CD4-positive, alpha-beta T cell treated with Interleukin-10 for 1 hour (primary cell): ENCODE measurements at regions not wholly inside any gene's neighbourhood (a gene's known extent, or its start where the extent isn't known, plus 50 kb on each side); places are given as distances from the start of the nearest gene placed in this dataset.

Experiments used
- DNase-seq: peaks from one replicate; pipeline ENCODE4 v3.0.0-alpha.2; 2020

GRCh38 chr3:117632191-117632590, 922.6 kb downstream of the TUSC7 start:
- no peak for DNase-seq

DNA sequence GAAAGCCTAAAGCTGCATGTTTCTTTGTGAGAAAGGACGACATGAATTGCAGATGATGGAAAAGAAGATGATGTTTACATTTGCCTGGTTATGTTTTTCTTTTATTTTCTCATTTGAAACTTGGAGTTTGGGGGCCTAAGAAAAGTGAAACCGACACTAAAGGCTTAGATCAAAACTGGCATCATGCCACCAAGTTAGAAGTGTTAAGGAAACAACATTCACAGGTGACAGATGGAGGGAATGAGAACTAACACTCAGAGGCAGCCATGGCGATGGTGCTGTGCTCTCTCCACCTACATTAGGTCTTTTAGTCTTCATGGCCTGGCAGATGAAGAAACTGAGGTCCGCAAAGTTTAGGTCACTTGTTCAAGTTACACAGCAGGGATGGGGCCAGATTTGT, 923.6 kb downstream of the TUSC7 start:
- DNase-seq: no peak

DNA sequence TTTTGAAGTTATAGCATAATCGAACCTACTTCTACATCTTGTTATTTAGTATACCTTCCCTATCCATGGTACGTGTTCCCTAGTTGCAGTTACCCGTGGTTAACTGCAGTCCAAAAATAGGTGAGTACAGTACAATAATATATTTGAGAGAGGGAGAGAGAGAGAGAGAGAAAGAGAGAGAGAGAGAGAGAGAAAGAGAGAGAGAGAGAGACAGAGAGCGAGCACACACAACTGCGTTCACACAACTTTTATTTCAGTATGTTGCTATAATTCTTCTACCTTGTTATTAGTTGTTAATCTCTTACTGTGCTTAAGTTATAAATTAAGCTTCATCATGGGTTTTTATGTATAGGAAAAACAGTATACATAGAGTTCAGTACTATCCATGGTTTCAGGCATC, 928.1 kb downstream of the TUSC7 start:
- no peak for DNase-seq

GRCh38 chr3:117644203-117644602, 934.6 kb downstream of the TUSC7 start:
- DNase-seq: no peak

DNA sequence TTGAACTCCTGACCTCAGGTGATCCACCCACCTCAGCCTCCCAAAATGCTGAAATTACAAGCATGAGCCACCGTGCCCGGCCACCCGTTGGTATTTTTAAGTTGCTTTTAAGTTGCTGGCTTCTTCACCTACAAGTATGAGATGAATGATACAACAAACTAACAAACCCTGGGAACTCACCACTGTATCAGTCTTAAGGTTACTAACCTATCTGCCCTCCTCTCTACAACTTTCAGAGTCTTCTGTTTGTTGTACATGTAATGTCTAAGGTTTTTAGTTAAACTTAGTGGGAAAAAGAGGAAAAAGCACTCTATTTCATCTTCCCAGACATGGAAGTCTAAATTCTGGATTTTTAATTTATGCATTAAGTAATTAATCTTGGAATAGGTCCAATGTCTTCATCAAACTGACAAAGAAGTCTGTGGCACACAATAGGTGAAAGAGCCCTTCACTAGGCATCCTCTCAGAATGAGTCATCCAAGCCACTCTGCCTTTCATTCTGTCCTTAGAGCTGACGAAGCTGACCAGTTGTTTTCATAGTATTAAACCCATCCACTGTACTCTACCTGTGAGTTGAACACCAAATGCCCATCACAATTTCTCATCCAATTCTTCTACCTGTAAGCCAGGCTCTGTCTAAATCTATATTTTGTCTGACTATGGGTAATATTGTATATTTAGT, 936.1 kb downstream of the TUSC7 start:
- no peak for DNase-seq

DNA sequence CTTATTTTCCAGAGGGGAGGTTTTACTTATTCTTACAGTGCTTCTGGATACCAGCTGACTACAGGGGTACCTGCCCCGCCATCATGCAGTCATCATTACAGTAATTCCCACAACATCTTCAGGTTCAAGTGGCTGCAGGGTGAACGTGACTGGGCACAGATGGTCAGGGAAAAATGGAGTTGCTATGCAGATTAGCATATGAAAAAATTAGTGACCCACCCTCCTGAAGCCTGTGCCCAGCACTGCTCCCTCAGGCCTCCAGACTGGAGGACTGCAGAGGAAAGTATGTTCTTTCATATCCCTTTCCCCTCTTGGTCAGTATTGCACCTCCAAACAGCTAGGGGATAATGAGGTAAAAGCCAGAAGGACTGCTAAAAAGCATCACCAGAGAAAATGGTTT, 937.9 kb downstream of the TUSC7 start:
- DNase-seq: no peak

- DNase-seq: no peak
Observed at GRCh38 chr3:117651246-117651645, 941.7 kb downstream of the TUSC7 start.

DNA sequence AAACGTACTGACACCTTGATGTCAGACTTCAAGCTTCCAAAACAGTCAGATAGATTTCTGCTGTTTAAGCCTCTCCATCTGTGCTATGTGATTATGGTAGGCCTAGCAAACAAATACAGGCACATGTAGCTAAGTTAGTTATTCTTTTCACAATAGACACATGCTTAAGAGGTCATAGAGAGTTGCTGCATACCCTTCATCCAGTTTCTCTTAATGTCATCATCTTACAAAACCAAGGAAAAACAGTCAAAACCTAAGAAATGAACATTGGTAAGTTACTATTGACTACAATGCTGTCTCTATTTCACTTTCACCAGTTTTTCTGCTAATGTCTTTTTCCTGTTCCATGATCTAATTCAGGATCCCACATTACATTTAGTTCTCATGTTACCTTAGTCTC, 946.8 kb downstream of the TUSC7 start:
- DNase-seq: no peak

DNA sequence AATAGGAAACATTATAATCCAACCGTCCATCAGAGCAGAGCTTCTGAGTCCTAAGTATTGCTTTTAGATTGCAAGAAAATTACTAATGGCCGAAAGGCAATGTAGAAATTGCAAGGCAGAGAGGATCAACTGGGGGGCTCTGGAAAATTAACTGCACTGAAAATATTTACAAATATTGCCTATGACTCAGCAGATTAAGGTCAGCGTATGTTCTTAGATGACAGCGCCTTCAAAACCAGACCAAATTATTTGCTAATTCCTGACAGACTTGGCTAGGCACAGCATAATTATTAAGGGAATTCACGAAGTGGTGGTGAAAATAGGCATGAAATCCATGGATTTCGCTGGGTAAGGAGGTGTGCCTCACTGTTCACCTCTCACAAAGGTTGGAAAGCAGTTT, 947.7 kb downstream of the TUSC7 start:
- no peak for DNase-seq

DNA sequence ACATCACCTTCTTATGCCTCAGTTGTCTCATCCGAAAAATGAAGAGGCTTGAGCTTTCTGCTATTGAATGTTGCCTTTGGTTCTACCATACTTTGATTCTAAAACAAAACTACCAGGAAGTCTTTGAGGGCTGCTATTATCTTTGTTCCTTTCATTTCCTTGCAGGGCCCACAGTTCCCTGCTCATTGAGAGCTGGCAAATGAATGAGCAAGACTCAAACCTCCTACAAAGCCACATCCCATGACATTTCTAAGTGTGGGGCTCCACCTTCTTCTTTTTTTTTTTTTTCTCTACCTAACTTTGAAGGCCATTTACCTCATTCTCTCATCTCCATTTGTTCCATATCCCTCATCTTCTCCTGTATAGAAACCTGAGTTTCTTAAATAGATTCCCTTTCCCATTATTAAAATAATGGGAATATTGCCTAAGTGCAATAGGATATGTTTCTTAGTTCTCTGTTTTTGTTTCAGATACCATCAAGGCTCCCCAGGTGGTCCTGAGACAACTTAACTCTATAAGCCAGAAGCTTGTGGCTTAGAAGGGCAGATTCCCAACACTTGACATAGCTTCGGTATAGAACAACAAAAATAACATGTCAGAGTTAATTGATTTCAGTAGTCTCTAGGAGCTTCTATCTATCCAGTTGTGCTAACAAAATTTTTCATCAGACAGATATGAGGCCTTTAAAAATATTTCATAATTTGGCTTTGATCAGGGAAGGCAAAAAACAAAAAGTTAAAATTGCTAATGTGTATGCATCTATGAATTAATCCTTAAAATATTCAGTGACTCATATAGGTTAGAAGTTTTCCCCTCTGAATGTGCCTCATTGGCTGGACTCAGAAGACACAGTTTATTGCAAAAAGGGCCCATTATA, 951.6 kb downstream of the TUSC7 start:
- DNase-seq: no peak

DNA sequence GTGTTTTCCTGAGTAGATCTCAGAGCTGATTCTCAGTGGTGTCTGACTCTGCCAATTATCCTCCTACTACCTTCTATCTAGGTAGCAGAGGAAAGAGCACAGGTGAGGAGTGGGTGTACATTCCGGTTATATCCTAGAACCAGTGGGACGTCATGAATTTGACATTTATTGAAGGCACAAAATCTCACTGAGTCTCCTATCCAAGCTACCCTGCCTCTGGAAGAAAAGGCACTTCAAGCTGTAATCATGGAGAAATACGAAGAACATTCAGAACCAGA, 952.2 kb downstream of the TUSC7 start:
- no peak for DNase-seq

- DNase-seq: no peak
Observed at GRCh38 chr3:117665296-117665695, 955.7 kb downstream of the TUSC7 start.

GRCh38 chr3:117666325-117666724, 956.7 kb downstream of the TUSC7 start:
- DNase-seq: no peak

GRCh38 chr3:117666812-117667211, 957.2 kb downstream of the TUSC7 start:
- DNase-seq: no peak

- DNase-seq: no peak
Observed at GRCh38 chr3:117669774-117670173, 960.2 kb downstream of the TUSC7 start.

- no peak for DNase-seq
Observed at GRCh38 chr3:117671722-117672318, 962.2 kb downstream of the TUSC7 start.

DNA sequence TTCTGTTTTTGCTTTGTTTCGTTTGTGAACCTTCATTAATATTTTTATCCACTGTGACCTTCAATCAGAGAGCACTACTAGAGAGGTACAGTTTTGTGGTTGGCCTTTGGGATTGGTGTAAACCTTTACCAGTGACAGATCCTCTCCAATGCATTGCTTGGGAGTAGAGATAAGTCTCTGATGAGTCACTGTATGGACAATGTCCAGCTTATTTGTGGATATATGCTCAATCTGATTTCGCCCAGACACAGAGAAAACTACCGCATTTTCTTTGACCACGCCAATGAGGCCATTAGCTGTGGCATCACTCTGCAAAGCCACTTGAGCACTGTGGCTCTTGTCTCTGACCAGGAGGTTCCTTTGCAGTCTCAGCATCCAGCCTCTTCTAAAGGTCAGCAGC, 964.7 kb downstream of the TUSC7 start:
- DNase-seq: no peak

DNA sequence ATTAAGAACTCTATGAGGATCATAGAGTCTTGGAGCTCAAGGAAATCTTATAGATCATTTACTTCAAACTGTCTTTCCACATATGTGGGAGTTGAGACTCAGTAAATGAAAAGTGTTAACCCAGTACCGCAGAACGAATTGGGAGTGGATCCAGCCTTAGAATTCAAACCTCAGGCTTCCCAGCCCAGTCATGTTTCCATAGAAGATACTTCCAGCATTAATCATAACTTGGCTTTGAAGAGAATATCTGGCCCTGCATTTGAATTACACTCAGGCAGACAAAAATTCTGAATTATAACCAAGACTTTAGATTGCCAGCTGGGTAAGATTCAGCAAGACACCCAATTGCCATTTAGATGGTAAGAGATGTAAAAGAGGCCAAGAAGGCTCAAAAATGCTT, 972.0 kb downstream of the TUSC7 start:
- DNase-seq: no peak

DNA sequence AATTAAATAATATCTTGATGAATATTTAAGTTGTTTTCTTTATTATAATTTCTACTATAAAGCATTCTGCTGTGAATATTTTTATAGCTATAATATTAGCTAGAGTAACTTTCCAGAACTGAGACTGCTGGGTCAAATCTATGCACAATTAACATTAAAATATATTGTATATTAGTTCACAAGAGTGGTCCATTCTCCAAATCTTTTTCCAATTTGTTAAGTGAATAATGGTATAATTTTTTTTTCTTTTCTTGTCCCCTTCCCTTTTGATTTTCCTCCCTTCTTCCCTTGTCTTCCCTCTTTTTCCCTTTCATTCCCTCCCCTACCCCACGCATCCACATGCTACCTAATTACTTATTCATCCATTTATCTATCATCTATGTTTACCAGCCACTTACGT, 977.5 kb downstream of the TUSC7 start:
- DNase-seq: no peak

DNA sequence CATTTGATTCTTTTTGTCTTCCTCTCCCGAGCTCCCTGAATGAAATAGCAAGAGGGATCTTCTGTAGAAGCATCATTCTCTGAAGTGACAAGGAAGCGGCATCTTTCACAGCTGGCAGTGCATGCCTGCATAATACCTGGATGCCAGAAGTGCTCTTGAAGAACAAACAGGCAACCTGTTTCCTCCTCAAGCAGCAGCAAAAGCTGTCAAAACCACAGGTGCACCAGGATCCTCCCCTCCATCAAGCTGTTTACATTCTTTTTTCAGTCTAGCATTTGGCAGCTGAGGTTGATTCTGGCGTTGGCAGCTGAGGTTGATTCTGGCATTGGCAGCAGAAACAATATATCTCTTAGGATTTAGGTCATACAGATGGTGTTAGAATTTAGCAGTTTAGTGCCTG, 979.0 kb downstream of the TUSC7 start:
- DNase-seq: no peak

DNA sequence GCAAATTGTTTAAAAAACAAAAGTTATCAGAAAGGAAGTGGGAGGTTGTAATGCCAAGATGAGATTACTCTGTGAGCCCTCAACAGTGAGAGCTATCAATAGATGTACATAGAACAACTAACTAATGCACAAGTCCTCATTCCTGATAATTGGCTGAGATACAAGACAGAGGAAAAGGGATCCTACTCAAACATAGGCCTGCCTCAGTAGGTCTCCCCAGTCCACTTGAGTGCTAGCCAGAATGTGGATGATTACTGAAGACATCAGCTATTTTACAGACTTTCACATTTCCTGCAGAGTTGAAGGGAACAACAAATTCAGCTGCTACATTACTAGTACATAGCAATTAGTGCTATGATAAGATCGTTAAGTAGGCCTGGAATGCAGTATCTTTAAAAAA, 981.9 kb downstream of the TUSC7 start:
- no peak for DNase-seq

- DNase-seq: no peak
Observed at GRCh38 chr3:117692416-117692995, 982.9 kb downstream of the TUSC7 start.

DNA sequence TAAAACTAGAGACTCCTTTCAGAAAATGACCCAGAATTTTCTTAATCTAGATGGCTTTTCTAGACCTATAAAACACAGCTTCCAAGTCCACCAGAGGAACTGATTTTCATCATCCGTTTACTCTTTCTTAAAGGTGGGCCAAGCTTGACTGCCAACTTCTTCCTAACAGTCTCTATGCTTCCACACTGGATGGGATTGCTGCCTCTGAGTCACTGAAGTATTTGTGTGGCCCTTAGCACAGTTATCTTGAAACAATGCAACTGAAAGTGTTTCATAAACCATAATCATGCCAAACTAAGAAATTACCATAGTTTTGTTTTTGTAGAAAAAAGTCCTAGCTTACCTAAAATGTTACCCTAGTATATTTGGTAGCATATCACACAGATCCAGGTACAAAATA, 985.7 kb downstream of the TUSC7 start:
- DNase-seq: no peak
